ENCODE measurements at regions not wholly inside any gene's neighbourhood (a gene's known extent, or its start where the extent isn't known, plus 50 kb on each side); places are given as distances from the start of the nearest gene placed in this dataset.

GRCh38 chr6:79764747-79765146 is 133.6 kb downstream of the SH3BGRL2 start:
- no peak for TF ChIP-seq ATF3 (IDR thresholded peaks at IDR 0.05; ENCODE audit: insufficient read depth, low read depth, low read length)
- no peak for TF ChIP-seq POLR2AphosphoS5 (IDR thresholded peaks at IDR 0.05; ENCODE audit: low read depth, low read length)
- no peak for TF ChIP-seq SP4 (IDR thresholded peaks at IDR 0.05; ENCODE audit: low read length)
- no peak for TF ChIP-seq CTCF (IDR thresholded peaks at IDR 0.05; ENCODE audit: control extremely low read depth in 1 of 3, insufficient read depth in 1 of 3, low read depth in 1 of 3, low read length in 3 of 3)
- TF ChIP-seq SIN3A (conservative IDR thresholded peaks at IDR 0.05 in 1 of 2, IDR thresholded peaks at IDR 0.05 in 1 of 2; ENCODE audit: low read depth in 1 of 2, low read length in 2 of 2), result no peak
- no peak for TF ChIP-seq GABPA (IDR thresholded peaks at IDR 0.05; ENCODE audit: borderline replicate concordance, insufficient read depth, low read length)

Measured in H1 (cell line).